Effector memory CD8-positive, alpha-beta T cell (primary cell): ENCODE measurements at regions not wholly inside any gene's neighbourhood (a gene's known extent, or its start where the extent isn't known, plus 50 kb on each side); places are given as distances from the start of the nearest gene placed in this dataset.

Experiments used
- ATAC-seq: fragments of 150-1000 bp; cut with Tn5 transposase; replicated peaks from 2 replicates; pipeline ENCODE4 v1.10.0; 2021; ENCODE audit warnings: mild to moderate bottlenecking, moderate library complexity
- DNase-seq, 3 experiments: peaks; one replicate each; pipeline ENCODE4 v3.0.0; 2021
- H3K27ac Mint-ChIP-seq, 2 donors: one replicate each; pipeline ENCODE4 v1.8.0; 2022; ENCODE audit warnings: mild to moderate bottlenecking in 2 of 2, mixed read lengths in 2 of 2, moderate library complexity in 2 of 2
- H3K27me3 Mint-ChIP-seq, 2 donors: one replicate each; pipeline ENCODE4 v1.8.0; 2022; ENCODE audit warnings: mixed read lengths in 2 of 2
- H3K36me3 Mint-ChIP-seq: one replicate; pipeline ENCODE4 v1.8.0; 2022; ENCODE audit warnings: mild to moderate bottlenecking, moderate library complexity, mixed read lengths; ENCODE audit not compliant: insufficient read depth
- H3K4me1 Mint-ChIP-seq, 2 donors: one replicate each; pipeline ENCODE4 v1.8.0; 2022; ENCODE audit warnings: low read depth in 2 of 2, mixed read lengths in 2 of 2
- H3K4me3 Mint-ChIP-seq, 2 donors: one replicate each; pipeline ENCODE4 v1.8.0; 2022; ENCODE audit warnings: mild to moderate bottlenecking in 2 of 2, mixed read lengths in 2 of 2, moderate library complexity in 2 of 2
- H3K9me3 Mint-ChIP-seq, 2 donors: one replicate each; pipeline ENCODE4 v1.8.0; 2022; ENCODE audit warnings: mixed read lengths in 2 of 2

- ATAC-seq (no peak), DNase-seq (no peak)
- Mint-ChIP-seq H3K36me3 (no peaks in the 10 kb centered on the region), H3K9me3 (no peaks in the 10 kb centered on the region), H3K4me3 (no peak overlapping the region), H3K27ac (no peak overlapping the region), H3K4me1 (peaks cover 0 to 3% of the 10 kb centered on the region in 2 donors), H3K27me3 (peaks cover 23 to 30% of the 10 kb centered on the region in 2 donors)
These were observed 240.4 kb upstream of the TNRC6C start for GRCh38 chr17:77717941-77718668.

- peaks cover 0 to 3% of the 10 kb centered on the region in 2 donors for H3K4me1 Mint-ChIP-seq
- no peak overlapping the region for H3K4me3 Mint-ChIP-seq
- peaks cover 23 to 32% of the 10 kb centered on the region in 2 donors for H3K27me3 Mint-ChIP-seq
- DNase-seq (no peak), ATAC-seq (no peak)
- no peak overlapping the region for H3K27ac Mint-ChIP-seq
- H3K36me3 Mint-ChIP-seq, result no peaks in the 10 kb centered on the region
- H3K9me3 Mint-ChIP-seq, result no peaks in the 10 kb centered on the region
These were observed 239.9 kb upstream of the TNRC6C start for GRCh38 chr17:77718669-77718961.

GRCh38 chr17:77719806-77720205 lies 238.7 kb upstream of the TNRC6C start:
- Mint-ChIP-seq H3K36me3 (no peaks in the 10 kb centered on the region), H3K9me3 (no peaks in the 10 kb centered on the region), H3K4me1 (peaks cover 0 to 3% of the 10 kb centered on the region in 2 donors), H3K27ac (no peak overlapping the region), H3K27me3 (peaks cover 23 to 37% of the 10 kb centered on the region in 2 donors), H3K4me3 (no peak overlapping the region)
- DNase-seq (no peak), ATAC-seq (no peak)

- peaks cover 0 to 3% of the 10 kb centered on the region in 2 donors for H3K4me1 Mint-ChIP-seq
- DNase-seq (no peak), ATAC-seq (no peak)
- peaks cover 17 to 48% of the 10 kb centered on the region in 2 donors for H3K27me3 Mint-ChIP-seq
- no peaks in the 10 kb centered on the region for H3K9me3 Mint-ChIP-seq
- no peaks in the 10 kb centered on the region for H3K36me3 Mint-ChIP-seq
- H3K27ac Mint-ChIP-seq, result no peak overlapping the region
- H3K4me3 Mint-ChIP-seq, result no peak overlapping the region
These were observed 237.3 kb upstream of the TNRC6C start for GRCh38 chr17:77720946-77721845.

GRCh38 chr17:77721846-77722160 lies 236.7 kb upstream of the TNRC6C start:
- peaks cover 0 to 3% of the 10 kb centered on the region in 2 donors for H3K4me1 Mint-ChIP-seq
- H3K9me3 Mint-ChIP-seq, result no peaks in the 10 kb centered on the region
- H3K27me3 Mint-ChIP-seq, result peaks cover 13 to 48% of the 10 kb centered on the region in 2 donors
- no peak for DNase-seq
- ATAC-seq, result no peak
- H3K36me3 Mint-ChIP-seq, result no peaks in the 10 kb centered on the region
- no peak overlapping the region for H3K27ac Mint-ChIP-seq
- H3K4me3 Mint-ChIP-seq, result no peak overlapping the region

GRCh38 chr17:77722366-77722765 lies 236.1 kb upstream of the TNRC6C start:
- DNase-seq (no peak), ATAC-seq (no peak)
- H3K27me3 Mint-ChIP-seq, result peaks cover 8 to 48% of the 10 kb centered on the region in 2 donors
- H3K4me3 Mint-ChIP-seq, result no peak overlapping the region
- peaks cover 2 to 3% of the 10 kb centered on the region in 2 donors for H3K4me1 Mint-ChIP-seq
- H3K9me3 Mint-ChIP-seq, result no peaks in the 10 kb centered on the region
- H3K27ac Mint-ChIP-seq, result no peak overlapping the region
- H3K36me3 Mint-ChIP-seq, result no peaks in the 10 kb centered on the region

GRCh38 chr17:77723071-77723908 lies 235.2 kb upstream of the TNRC6C start:
- no peaks in the 10 kb centered on the region for H3K9me3 Mint-ChIP-seq
- no peak for ATAC-seq
- H3K27me3 Mint-ChIP-seq, result peaks cover 4 to 44% of the 10 kb centered on the region in 2 donors
- peaks cover 2% of the 10 kb centered on the region for H3K36me3 Mint-ChIP-seq
- H3K4me1 Mint-ChIP-seq, result peaks cover 3 to 5% of the 10 kb centered on the region in 2 donors
- no peak overlapping the region for H3K27ac Mint-ChIP-seq
- no peak overlapping the region for H3K4me3 Mint-ChIP-seq
- DNase-seq, result no peak

GRCh38 chr17:77723909-77724875 lies 234.3 kb upstream of the TNRC6C start:
- Mint-ChIP-seq H3K27ac (no peak overlapping the region), H3K27me3 (peaks cover 0 to 44% of the 10 kb centered on the region in 2 donors), H3K36me3 (peaks cover 2% of the 10 kb centered on the region), H3K9me3 (no peaks in the 10 kb centered on the region), H3K4me3 (no peak overlapping the region), H3K4me1 (peaks cover 0 to 9% of the 10 kb centered on the region in 2 donors)
- ATAC-seq (no peak), DNase-seq (no peak)

GRCh38 chr17:77724876-77725615 lies 233.5 kb upstream of the TNRC6C start:
- Mint-ChIP-seq H3K27me3 (peaks cover 0 to 44% of the 10 kb centered on the region in 2 donors), H3K36me3 (peaks cover 2% of the 10 kb centered on the region), H3K4me3 (no peak overlapping the region), H3K9me3 (no peaks in the 10 kb centered on the region), H3K27ac (no peak overlapping the region), H3K4me1 (peaks cover 0 to 9% of the 10 kb centered on the region in 2 donors)
- DNase-seq, result no peak
- no peak for ATAC-seq

GRCh38 chr17:77725846-77726245 lies 232.7 kb upstream of the TNRC6C start:
- no peak overlapping the region for H3K27ac Mint-ChIP-seq
- no peaks in the 10 kb centered on the region for H3K9me3 Mint-ChIP-seq

GRCh38 chr17:77726549-77727006 lies 231.9 kb upstream of the TNRC6C start:
- peaks cover 0 to 9% of the 10 kb centered on the region in 2 donors for H3K4me1 Mint-ChIP-seq
- peaks cover 0 to 38% of the 10 kb centered on the region in 2 donors for H3K27me3 Mint-ChIP-seq
- H3K9me3 Mint-ChIP-seq, result no peaks in the 10 kb centered on the region
- no peak for DNase-seq
- H3K4me3 Mint-ChIP-seq, result no peak overlapping the region
- H3K36me3 Mint-ChIP-seq, result peaks cover 2% of the 10 kb centered on the region
- H3K27ac Mint-ChIP-seq, result no peak overlapping the region
- ATAC-seq, result no peak

More at GRCh38 chr17:77725846-77726245, 232.7 kb upstream of the TNRC6C start:
- Mint-ChIP-seq H3K36me3 (peaks cover 2% of the 10 kb centered on the region), H3K27me3 (peaks cover 0 to 44% of the 10 kb centered on the region in 2 donors), H3K4me3 (no peak overlapping the region), H3K4me1 (peaks cover 0 to 9% of the 10 kb centered on the region in 2 donors)
- ATAC-seq (no peak), DNase-seq (no peak)
